HCT116 (cell line): ENCODE measurements at regions not wholly inside any gene's neighbourhood (a gene's known extent, or its start where the extent isn't known, plus 50 kb on each side); places are given as distances from the start of the nearest gene placed in this dataset.

Experiments used
- ATAC-seq: fragments of 200-7000 bp; cut with Tn5 transposase; 2 replicates; pipeline ENCODE4 v1.9.1; 2020; ENCODE audit warnings: mild to moderate bottlenecking, moderate library complexity
- BruUV-seq: library from RNA; stranded (reverse); fragments of 400-500 nt; replicated peaks from 2 replicates; lab custom pipeline; 2021; lab: Mats Ljungman, UMichigan
- CTCF ChIA-PET: fragments of 300-600 bp; sonication (Branson Sonifier 250); formaldehyde crosslinking; loops from one replicate; lab custom pipeline; 2021; ENCODE audit warnings: antibody characterized with exemption; lab: Charles Lee
- POLR2A ChIA-PET: fragments of 300-600, 350-600 bp; sonication (Branson Sonifier 250); formaldehyde crosslinking; loops from one replicate; lab custom pipeline; 2021; ENCODE audit warnings: antibody characterized with exemption; lab: Charles Lee
- RAD21 ChIA-PET, 2 experiments: fragments of 300-600 bp; sonication (Branson Sonifier 250); formaldehyde crosslinking; loops; one replicate each; lab custom pipeline; 2023; ENCODE audit warnings: low total read pairs in 2 of 2; ENCODE audit not compliant: uncharacterized antibody in 2 of 2, unreplicated experiment in 2 of 2, low non-redundant PET in 1 of 2; lab: Charles Lee
- DNase-seq: peaks from one replicate; pipeline ENCODE4 v3.0.0-alpha.2; 2010; ENCODE audit warnings: low read depth, low spot score
- H2AFZ ChIP-seq: fragments of 200-600 bp; shearing (Covaris generic), sonication (generic); 2 replicates; pipeline ENCODE4 v1.6.1; 2017; ENCODE audit warnings: low read depth, mixed run types, mixed read lengths, antibody characterized with exemption, low read length; ENCODE audit not compliant: poor library complexity, severe bottlenecking
- H3K27ac ChIP-seq: 2 replicates; pipeline ENCODE4 v1.5.1; 2012; ENCODE audit warnings: low read depth, low read length
- H3K27me3 ChIP-seq: fragments of 200-600 bp; sonication (generic); 2 replicates; pipeline ENCODE4 v1.6.1; 2016; ENCODE audit warnings: mixed run types, low read length, mixed read lengths; ENCODE audit not compliant: insufficient read depth
- H3K36me3 ChIP-seq, 2 experiments: fragments of 200-500 bp in 1 of 2; fragments of 200-600 bp in 1 of 2; sonication (Bioruptor generic) in 1 of 2; sonication (generic) in 1 of 2; 2 replicates each; pipeline versions ENCODE4 v1.5.1 to v1.6.1; 2014 to 2016; ENCODE audit warnings: low read length in 2 of 2, inconsistent platforms in 1 of 2, mixed read lengths in 1 of 2, mixed run types in 1 of 2; ENCODE audit not compliant: insufficient read depth in 2 of 2, control insufficient read depth in 1 of 2
- H3K4me1 ChIP-seq, 2 experiments: fragments of 200-600 bp in 1 of 2; sonication (generic) in 1 of 2; 2 replicates each; pipeline versions ENCODE4 v1.5.1 to v1.6.1; 2012 to 2017; ENCODE audit warnings: low read length in 2 of 2, inconsistent platforms in 1 of 2, mild to moderate bottlenecking in 1 of 2, mixed read lengths in 1 of 2, mixed run types in 1 of 2, moderate library complexity in 1 of 2; ENCODE audit not compliant: insufficient read depth in 2 of 2, control insufficient read depth in 1 of 2
- H3K4me2 ChIP-seq: fragments of 200-600 bp; sonication (generic); 2 replicates; pipeline ENCODE4 v1.6.1; 2017; ENCODE audit warnings: mixed run types, low read length, mixed read lengths
- H3K4me3 ChIP-seq, 2 experiments: fragments of 200-600 bp in 1 of 2; sonication (generic) in 1 of 2; replicated peaks in 1 of 2; 2 replicates each; pipeline ENCODE4 v1.5.1; 2011 to 2016; ENCODE audit warnings: low read length in 2 of 2, control low read depth in 1 of 2, low read depth in 1 of 2, mild to moderate bottlenecking in 1 of 2, mixed read lengths in 1 of 2, mixed run types in 1 of 2
- H3K79me2 ChIP-seq: fragments of 200-600 bp; sonication (generic); 2 replicates; pipeline ENCODE4 v1.6.1; 2017; ENCODE audit warnings: mild to moderate bottlenecking, mixed run types, low read length, moderate library complexity, mixed read lengths; ENCODE audit not compliant: insufficient read depth
- H3K9ac ChIP-seq: fragments of 200-600 bp; sonication (generic); 2 replicates; pipeline ENCODE4 v1.6.1; 2016; ENCODE audit warnings: low read length, mixed read lengths
- H3K9me2 ChIP-seq: fragments of 200-600 bp; sonication (generic), shearing (Covaris generic); 2 replicates; pipeline ENCODE4 v1.6.1; 2017; ENCODE audit warnings: mixed run types, mild to moderate bottlenecking, moderate library complexity; ENCODE audit not compliant: insufficient read depth
- H3K9me3 ChIP-seq, 2 experiments: fragments of 200-500 bp in 1 of 2; fragments of 200-600 bp in 1 of 2; sonication (Bioruptor generic) in 1 of 2; sonication (generic) in 1 of 2; 2 replicates each; pipeline ENCODE4 v1.6.1; 2014 to 2017; ENCODE audit warnings: low read length in 2 of 2, mixed read lengths in 2 of 2, inconsistent platforms in 1 of 2, low read depth in 1 of 2, mild to moderate bottlenecking in 1 of 2, mixed run types in 1 of 2, moderate library complexity in 1 of 2; ENCODE audit not compliant: control insufficient read depth in 1 of 2, insufficient read depth in 1 of 2
- H4K20me1 ChIP-seq: fragments of 200-600 bp; sonication (generic), shearing (Covaris generic); 2 replicates; pipeline ENCODE4 v1.6.1; 2017; ENCODE audit warnings: mixed run types, mild to moderate bottlenecking, moderate library complexity; ENCODE audit not compliant: insufficient read depth
- CEBPB ChIP-seq: IDR thresholded peaks from 2 replicates; pipeline ENCODE4 v1.6.1; 2012; ENCODE audit warnings: low read depth
- EGR1 ChIP-seq: IDR thresholded peaks from 2 replicates; pipeline ENCODE4 v1.6.1; 2012; ENCODE audit warnings: low read depth
- ELF1 ChIP-seq: IDR thresholded peaks from 2 replicates; pipeline ENCODE4 v1.6.1; 2012; ENCODE audit warnings: low read depth, borderline replicate concordance
- EZH2phosphoT487 ChIP-seq: fragments of 200-600 bp; IDR thresholded peaks from 2 replicates; pipeline ENCODE4 v1.6.1; 2018; ENCODE audit warnings: antibody characterized with exemption, borderline replicate concordance
- JUND ChIP-seq: IDR thresholded peaks from 2 replicates; pipeline ENCODE4 v1.6.1; 2012
- POLR2A ChIP-seq: IDR thresholded peaks from 2 replicates; pipeline ENCODE4 v1.7.0; 2011; ENCODE audit warnings: borderline replicate concordance; ENCODE audit not compliant: insufficient read depth, insufficient read length; ENCODE audit errors: extremely low read depth
- RAD21 ChIP-seq: IDR thresholded peaks from 2 replicates; pipeline ENCODE4 v1.6.1; 2012; ENCODE audit warnings: low read depth, mild to moderate bottlenecking
- SIN3A ChIP-seq: IDR thresholded peaks from 2 replicates; pipeline ENCODE4 v1.6.1; 2012; ENCODE audit warnings: low read depth
- SP1 ChIP-seq: IDR thresholded peaks from 2 replicates; pipeline ENCODE4 v1.6.1; 2012; ENCODE audit warnings: low read depth
- SRF ChIP-seq: IDR thresholded peaks from 2 replicates; pipeline ENCODE4 v1.6.1; 2012; ENCODE audit warnings: low read depth
- TCF7L2 ChIP-seq: IDR thresholded peaks from 2 replicates; pipeline ENCODE4 v1.7.0; 2011; ENCODE audit warnings: borderline replicate concordance, inconsistent platforms; ENCODE audit not compliant: insufficient read depth, insufficient read length; ENCODE audit errors: extremely low read depth
- YY1 ChIP-seq: IDR thresholded peaks from 2 replicates; pipeline ENCODE4 v1.6.1; 2011; ENCODE audit warnings: low read length, low read depth, moderate library complexity, mild to moderate bottlenecking; ENCODE audit not compliant: insufficient replicate concordance; ENCODE audit errors: extremely low read depth
- ZFX ChIP-seq: fragments of 450-650 bp; IDR thresholded peaks from 2 replicates; pipeline ENCODE4 v1.6.1; 2017
- ZNF274 ChIP-seq: fragments of 200-500 bp; sonication (Bioruptor generic); IDR thresholded peaks from 2 replicates; pipeline ENCODE4 v1.6.1; 2014; ENCODE audit warnings: mild to moderate bottlenecking, low read depth, low read length, inconsistent platforms
- intact Hi-C: fragments of 100-400 bp; cut with micrococcal nuclease; formaldehyde crosslinking; loops from 2 replicates; pipeline ENCODE4 v1.10.0; 2022
- TF ChIP-seq, protein P1 (sequence below): IDR thresholded peaks from 2 replicates; pipeline ENCODE4 v1.6.1; 2012
- TF ChIP-seq, protein P2 (sequence below): IDR thresholded peaks from 2 replicates; pipeline ENCODE4 v1.6.1; 2012; ENCODE audit warnings: low read depth
- TF ChIP-seq, protein P3 (sequence below): IDR thresholded peaks from 2 replicates; pipeline ENCODE4 v1.6.1; 2012
- TF ChIP-seq, protein P4 (sequence below), 3 experiments: fragments of 200-600 bp in 1 of 3; sonication (generic) in 1 of 3; IDR thresholded peaks in 2 of 3; conservative IDR thresholded peaks in 1 of 3; 2 replicates each; pipeline ENCODE4 v1.5.1; 2012 to 2017; ENCODE audit warnings: low read depth in 2 of 3, low read length in 2 of 3, antibody characterized with exemption in 1 of 3, borderline replicate concordance in 1 of 3, control low read depth in 1 of 3, mild to moderate bottlenecking in 1 of 3, mixed read lengths in 1 of 3, mixed run types in 1 of 3, moderate library complexity in 1 of 3; ENCODE audit not compliant: insufficient read depth in 1 of 3

GRCh38 chr6:44582930-44583329 is 195.4 kb downstream of the CDC5L start:
- no peaks in the 10 kb centered on the region for H4K20me1 ChIP-seq
- no peak for ATAC-seq
- no peaks in the 10 kb centered on the region for H3K27me3 ChIP-seq
- POLR2A ChIA-PET, result no interaction called here
- no peaks in the 10 kb centered on the region for H3K9me2 ChIP-seq
- H3K4me2 ChIP-seq, result no peak overlapping the region
- no peaks in the 10 kb centered on the region for H3K4me1 ChIP-seq
- TF ChIP-seq EGR1 (no peak), CEBPB (no peak), EZH2phosphoT487 (no peak), SIN3A (no peak), ELF1 (no peak), SP1 (no peak), ZNF274 (no peak), POLR2A (no peak), RAD21 (no peak), ZFX (no peak), TCF7L2 (no peak), SRF (no peak), YY1 (no peak), JUND (no peak)
- TF ChIP-seq, protein P1, sequence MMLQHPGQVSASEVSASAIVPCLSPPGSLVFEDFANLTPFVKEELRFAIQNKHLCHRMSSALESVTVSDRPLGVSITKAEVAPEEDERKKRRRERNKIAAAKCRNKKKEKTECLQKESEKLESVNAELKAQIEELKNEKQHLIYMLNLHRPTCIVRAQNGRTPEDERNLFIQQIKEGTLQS, result no peak
- TF ChIP-seq, protein P2, sequence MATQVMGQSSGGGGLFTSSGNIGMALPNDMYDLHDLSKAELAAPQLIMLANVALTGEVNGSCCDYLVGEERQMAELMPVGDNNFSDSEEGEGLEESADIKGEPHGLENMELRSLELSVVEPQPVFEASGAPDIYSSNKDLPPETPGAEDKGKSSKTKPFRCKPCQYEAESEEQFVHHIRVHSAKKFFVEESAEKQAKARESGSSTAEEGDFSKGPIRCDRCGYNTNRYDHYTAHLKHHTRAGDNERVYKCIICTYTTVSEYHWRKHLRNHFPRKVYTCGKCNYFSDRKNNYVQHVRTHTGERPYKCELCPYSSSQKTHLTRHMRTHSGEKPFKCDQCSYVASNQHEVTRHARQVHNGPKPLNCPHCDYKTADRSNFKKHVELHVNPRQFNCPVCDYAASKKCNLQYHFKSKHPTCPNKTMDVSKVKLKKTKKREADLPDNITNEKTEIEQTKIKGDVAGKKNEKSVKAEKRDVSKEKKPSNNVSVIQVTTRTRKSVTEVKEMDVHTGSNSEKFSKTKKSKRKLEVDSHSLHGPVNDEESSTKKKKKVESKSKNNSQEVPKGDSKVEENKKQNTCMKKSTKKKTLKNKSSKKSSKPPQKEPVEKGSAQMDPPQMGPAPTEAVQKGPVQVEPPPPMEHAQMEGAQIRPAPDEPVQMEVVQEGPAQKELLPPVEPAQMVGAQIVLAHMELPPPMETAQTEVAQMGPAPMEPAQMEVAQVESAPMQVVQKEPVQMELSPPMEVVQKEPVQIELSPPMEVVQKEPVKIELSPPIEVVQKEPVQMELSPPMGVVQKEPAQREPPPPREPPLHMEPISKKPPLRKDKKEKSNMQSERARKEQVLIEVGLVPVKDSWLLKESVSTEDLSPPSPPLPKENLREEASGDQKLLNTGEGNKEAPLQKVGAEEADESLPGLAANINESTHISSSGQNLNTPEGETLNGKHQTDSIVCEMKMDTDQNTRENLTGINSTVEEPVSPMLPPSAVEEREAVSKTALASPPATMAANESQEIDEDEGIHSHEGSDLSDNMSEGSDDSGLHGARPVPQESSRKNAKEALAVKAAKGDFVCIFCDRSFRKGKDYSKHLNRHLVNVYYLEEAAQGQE, result no peak
- TF ChIP-seq, protein P3, sequence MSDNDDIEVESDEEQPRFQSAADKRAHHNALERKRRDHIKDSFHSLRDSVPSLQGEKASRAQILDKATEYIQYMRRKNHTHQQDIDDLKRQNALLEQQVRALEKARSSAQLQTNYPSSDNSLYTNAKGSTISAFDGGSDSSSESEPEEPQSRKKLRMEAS, result no peak
- TF ChIP-seq, protein P4, sequence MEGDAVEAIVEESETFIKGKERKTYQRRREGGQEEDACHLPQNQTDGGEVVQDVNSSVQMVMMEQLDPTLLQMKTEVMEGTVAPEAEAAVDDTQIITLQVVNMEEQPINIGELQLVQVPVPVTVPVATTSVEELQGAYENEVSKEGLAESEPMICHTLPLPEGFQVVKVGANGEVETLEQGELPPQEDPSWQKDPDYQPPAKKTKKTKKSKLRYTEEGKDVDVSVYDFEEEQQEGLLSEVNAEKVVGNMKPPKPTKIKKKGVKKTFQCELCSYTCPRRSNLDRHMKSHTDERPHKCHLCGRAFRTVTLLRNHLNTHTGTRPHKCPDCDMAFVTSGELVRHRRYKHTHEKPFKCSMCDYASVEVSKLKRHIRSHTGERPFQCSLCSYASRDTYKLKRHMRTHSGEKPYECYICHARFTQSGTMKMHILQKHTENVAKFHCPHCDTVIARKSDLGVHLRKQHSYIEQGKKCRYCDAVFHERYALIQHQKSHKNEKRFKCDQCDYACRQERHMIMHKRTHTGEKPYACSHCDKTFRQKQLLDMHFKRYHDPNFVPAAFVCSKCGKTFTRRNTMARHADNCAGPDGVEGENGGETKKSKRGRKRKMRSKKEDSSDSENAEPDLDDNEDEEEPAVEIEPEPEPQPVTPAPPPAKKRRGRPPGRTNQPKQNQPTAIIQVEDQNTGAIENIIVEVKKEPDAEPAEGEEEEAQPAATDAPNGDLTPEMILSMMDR (IDR thresholded peaks at IDR 0.05 in 2 of 3, conservative IDR thresholded peaks at IDR 0.05 in 1 of 3; ENCODE audit: borderline replicate concordance in 1 of 3, insufficient read depth in 1 of 3, low read depth in 2 of 3, low read length in 2 of 3), result no peak
- TF ChIP-seq, all 23 proteins: peak for 0
- H2AFZ ChIP-seq, result no peak overlapping the region
- H3K27ac ChIP-seq, result no peak overlapping the region
- intact Hi-C loops, result no loop called here
- no TSS peak for BruUV-seq
- ChIA-PET RAD21 (no interaction called here), CTCF (no interaction called here)
- no peak for DNase-seq
- H3K4me3 ChIP-seq, result no peak overlapping the region
- no peaks in the 10 kb centered on the region for H3K36me3 ChIP-seq
- H3K9me3 ChIP-seq, result peaks cover 0 to 10% of the 10 kb centered on the region in 2 experiments; a peak in 2 of 4 replicates
- no peaks in the 10 kb centered on the region for H3K79me2 ChIP-seq
- no peak overlapping the region for H3K9ac ChIP-seq
